GM10266 (cell line): ENCODE measurements at regions not wholly inside any gene's neighbourhood (a gene's known extent, or its start where the extent isn't known, plus 50 kb on each side); places are given as distances from the start of the nearest gene placed in this dataset.
"Not testable (repeated sequence)": the region's sequence is repeated elsewhere in the genome, so short reads cannot be mapped to it uniquely, and the experiment has no call there.

Experiments
- DNase-seq: peaks from one replicate; pipeline ENCODE4 v3.0.0; 2012; ENCODE audit errors: extremely low spot score
- TF ChIP-seq, protein P1 (sequence below): IDR thresholded peaks from 2 replicates; pipeline ENCODE4 v1.5.1; 2012; ENCODE audit warnings: mild to moderate bottlenecking, low read depth; ENCODE audit not compliant: control insufficient read depth, insufficient read depth; ENCODE audit errors: missing control alignments

DNA sequence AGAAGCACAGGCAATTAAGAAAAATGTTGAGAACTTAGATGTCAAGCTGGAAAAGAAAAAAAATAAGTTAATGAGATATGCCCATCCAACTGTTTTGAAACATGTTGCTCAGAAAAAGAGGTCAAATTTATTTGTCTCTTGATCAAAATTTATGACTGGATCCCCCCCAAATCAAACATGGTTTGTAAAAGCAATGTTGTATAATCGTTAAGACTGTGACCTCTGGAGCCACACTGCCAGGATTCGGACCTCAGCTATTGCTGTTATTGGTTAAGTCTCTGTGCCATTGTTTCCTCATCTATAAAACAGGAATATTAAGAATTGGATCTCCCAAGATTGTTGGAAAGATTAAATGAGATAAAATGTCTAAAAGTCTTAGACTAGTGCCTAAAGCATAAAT, 51.9 kb upstream of the LRRK2 start:
- TF ChIP-seq, protein P1, sequence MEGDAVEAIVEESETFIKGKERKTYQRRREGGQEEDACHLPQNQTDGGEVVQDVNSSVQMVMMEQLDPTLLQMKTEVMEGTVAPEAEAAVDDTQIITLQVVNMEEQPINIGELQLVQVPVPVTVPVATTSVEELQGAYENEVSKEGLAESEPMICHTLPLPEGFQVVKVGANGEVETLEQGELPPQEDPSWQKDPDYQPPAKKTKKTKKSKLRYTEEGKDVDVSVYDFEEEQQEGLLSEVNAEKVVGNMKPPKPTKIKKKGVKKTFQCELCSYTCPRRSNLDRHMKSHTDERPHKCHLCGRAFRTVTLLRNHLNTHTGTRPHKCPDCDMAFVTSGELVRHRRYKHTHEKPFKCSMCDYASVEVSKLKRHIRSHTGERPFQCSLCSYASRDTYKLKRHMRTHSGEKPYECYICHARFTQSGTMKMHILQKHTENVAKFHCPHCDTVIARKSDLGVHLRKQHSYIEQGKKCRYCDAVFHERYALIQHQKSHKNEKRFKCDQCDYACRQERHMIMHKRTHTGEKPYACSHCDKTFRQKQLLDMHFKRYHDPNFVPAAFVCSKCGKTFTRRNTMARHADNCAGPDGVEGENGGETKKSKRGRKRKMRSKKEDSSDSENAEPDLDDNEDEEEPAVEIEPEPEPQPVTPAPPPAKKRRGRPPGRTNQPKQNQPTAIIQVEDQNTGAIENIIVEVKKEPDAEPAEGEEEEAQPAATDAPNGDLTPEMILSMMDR, result no peak
- DNase-seq, result no peak

DNA sequence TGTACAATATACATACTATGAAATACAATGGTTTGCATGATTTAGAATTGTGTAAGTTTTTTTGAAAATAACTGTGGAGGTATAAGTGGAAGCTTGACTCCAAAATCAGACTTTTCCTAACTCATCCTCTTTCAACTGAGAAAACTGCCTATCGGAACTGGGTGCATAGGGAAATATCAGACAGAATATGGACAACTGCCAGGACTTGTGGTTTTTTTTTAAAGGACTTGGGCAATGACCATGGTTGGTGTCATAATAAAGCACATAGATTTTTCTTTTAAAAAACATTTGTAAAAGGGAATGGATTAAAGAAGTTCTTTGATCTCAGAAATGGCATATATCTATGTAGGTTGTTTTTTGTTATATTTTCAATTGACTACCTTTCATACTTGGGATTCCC, 53.3 kb upstream of the LRRK2 start:
- TF ChIP-seq, protein P1, result no peak
- DNase-seq, result no peak

DNA sequence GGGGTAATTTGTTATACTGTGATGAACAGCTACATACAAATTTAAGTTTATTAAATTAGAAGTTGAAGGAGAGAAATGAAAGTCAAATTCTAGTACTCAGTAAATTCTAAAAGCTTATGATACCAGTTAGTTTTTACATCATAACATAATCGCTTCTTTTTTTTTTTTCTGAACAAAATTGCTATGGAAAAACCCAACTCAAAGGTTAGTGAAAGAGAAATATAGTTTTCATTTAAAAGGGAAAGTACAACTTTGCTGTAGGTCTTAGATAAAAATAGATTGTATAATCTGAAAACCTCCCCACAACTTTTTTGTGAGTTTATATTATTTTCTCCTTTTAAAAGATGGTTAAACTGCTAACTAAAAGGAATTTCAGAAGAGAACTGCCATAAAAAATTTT, 53.7 kb upstream of the LRRK2 start:
- DNase-seq, result no peak
- TF ChIP-seq, protein P1, result no peak

DNA sequence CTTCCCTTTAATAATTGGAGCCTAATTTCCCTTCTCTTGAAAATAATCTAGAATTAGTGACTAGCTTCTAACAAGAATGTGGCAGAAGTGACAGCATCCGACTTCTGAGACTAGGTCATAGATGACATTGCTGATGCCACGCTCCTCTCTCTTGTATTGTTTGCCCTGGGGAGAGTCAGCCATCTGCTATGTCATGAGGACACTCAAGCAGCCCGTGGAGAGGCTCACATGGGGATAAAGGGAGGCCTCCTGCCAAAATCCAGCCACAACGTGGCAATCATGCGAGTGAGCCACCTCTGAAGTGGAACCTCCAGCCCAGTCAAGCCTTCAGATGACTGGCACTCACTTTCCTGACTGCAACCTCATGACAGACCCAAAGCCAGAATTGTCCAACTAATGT, 54.2 kb upstream of the LRRK2 start:
- TF ChIP-seq, protein P1, result no peak
- DNase-seq, result no peak

DNA sequence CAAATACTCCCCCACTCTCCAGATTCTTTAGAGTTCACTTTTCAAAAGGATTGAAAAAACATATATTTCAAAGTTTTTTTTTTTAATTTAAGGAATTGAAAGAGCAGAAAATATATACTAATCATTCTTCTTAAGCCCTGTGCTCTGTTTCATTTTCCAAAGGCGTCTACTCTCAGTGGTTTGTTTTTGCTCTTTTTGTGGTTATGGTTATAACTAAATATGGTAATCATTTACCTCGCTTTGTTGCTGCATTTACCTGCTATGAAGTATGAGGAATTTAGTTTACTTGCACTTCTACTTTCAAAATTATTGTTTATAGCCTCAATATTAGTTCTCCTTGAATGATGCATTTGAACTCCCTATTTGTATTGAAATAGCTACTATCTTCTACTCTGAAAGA, 55.9 kb upstream of the LRRK2 start:
- TF ChIP-seq, protein P1, result no peak
- DNase-seq, result peak; percentile 49

DNA sequence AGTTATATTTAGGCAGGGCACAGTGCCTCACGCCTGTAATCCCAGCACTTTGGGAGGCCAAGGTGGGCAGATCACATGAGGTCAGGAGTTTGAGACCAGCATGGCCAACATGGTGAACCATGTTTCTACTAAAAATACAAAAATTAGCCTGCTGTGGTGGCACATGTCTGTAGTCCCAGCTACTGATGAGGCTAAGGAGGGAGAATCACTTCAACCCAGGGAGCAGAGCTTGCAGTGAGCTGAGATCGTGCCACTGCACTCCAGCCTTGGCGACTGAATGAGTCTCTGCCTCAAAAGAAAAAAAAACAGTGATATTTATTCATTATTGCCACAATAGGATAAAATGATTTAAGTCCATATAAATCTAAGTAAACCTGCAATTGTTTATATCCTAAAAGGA, 56.4 kb upstream of the LRRK2 start:
- DNase-seq, result not testable (repeated sequence)

DNA sequence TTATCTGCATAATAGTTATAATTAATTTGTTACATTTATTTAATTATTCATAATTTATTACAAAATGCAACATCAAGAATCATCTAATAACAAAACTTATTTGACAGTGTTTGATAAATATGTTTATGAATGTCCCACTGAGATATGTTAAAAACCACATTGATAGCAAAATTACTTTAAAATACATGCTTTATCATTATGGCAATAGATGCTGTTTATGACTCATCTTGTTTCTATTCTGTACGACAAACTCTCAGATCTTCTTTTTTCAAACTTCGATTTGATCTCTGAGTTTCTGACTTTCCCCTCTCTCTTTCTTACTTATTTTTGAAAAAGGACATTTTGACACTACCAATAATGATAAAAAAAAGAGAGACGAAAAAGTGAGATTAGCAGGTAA, 56.8 kb upstream of the LRRK2 start:
- DNase-seq, result peak; percentile 17
- TF ChIP-seq, protein P1, result no peak

DNA sequence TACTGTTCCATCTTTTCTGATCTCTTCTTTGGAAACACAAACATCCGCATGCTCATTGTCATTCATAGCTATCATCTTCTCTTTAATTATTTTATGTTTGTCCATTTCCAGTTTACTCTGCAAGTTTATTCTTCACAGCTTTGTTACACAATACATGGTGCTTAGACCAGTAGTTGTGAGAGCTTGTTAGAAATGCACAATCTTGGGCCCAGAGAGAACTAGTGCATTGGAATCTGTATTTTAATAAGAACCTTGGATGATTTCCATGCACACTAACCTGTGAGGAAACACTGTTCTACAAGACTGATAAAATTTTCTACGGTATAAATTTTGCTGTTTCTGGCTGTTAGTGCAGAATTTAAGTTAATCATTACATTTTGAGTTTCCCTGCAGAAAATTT, 59.3 kb upstream of the SLC2A13 start:
- TF ChIP-seq, protein P1, result no peak

More for the DNA sequence above, 59.3 kb upstream of the SLC2A13 start:
- DNase-seq, result no peak
